Tibial nerve (tissue), 4 donors: ENCODE measurements at regions not wholly inside any gene's neighbourhood (a gene's known extent, or its start where the extent isn't known, plus 50 kb on each side); places are given as distances from the start of the nearest gene placed in this dataset.
"Not testable (repeated sequence)": the region's sequence is repeated elsewhere in the genome, so short reads cannot be mapped to it uniquely, and the experiment has no call there.

ENCODE experiments used
- CTCF ChIP-seq, 5 experiments: fragments of 200-600 bp in 3 of 5; fragments of 450-650 bp in 2 of 5; sonication (generic) in 3 of 5; IDR thresholded peaks; one replicate each; pipeline ENCODE4 v1.5.1; 2016 to 2019; ENCODE audit warnings: antibody characterized with exemption in 5 of 5, mild to moderate bottlenecking in 3 of 5, moderate library complexity in 2 of 5
- EP300 ChIP-seq, 2 donors: sonication (generic); formaldehyde crosslinking; IDR thresholded peaks; one replicate each; pipeline ENCODE4 v1.6.1; 2017; ENCODE audit warnings: antibody characterized with exemption in 2 of 2, mild to moderate bottlenecking in 1 of 2

GRCh38 chr4:9102471-9103147, 67.6 kb upstream of the FAM90A26 start:
- not testable (repeated sequence) for TF ChIP-seq CTCF, EP300 (IDR thresholded peaks at IDR 0.05)
